Body of pancreas (tissue), 4 donors: ENCODE measurements at regions not wholly inside any gene's neighbourhood (a gene's known extent, or its start where the extent isn't known, plus 50 kb on each side); places are given as distances from the start of the nearest gene placed in this dataset.

Source experiments
- POLR2A ChIP-seq, 3 donors: fragments of 450-650 bp; IDR thresholded peaks; one replicate each; pipeline ENCODE4 v1.6.1; 2016; ENCODE audit warnings: antibody characterized with exemption in 3 of 3, mild to moderate bottlenecking in 2 of 3
- TF ChIP-seq, protein P1 (sequence below), 7 experiments: fragments of 450-650 bp in 4 of 7; fragments of 200-600 bp in 3 of 7; sonication (generic) in 3 of 7; IDR thresholded peaks; one replicate each; pipeline ENCODE4 v1.5.1; 2016 to 2019; ENCODE audit warnings: antibody characterized with exemption in 7 of 7

DNA sequence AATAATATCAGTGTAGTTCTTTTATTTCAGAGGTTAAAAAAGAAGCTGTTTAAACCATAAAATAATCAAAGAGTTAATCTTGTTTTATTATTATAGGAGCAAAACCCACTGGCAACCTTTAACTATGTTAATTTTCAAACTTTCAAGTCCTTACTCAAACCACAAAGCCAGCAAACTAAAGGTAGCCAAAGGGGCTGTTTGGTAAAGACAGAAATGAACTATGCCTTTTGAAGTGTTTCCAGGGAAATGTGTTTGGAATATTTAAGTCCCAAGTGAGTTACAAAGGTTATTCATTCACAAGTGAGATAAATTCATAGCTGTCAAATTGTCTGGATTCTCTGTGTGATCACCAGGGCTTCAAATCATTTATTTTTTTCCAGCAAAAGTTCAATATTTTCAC, 264.7 kb downstream of the MZT1 start:
- TF ChIP-seq, protein P1, sequence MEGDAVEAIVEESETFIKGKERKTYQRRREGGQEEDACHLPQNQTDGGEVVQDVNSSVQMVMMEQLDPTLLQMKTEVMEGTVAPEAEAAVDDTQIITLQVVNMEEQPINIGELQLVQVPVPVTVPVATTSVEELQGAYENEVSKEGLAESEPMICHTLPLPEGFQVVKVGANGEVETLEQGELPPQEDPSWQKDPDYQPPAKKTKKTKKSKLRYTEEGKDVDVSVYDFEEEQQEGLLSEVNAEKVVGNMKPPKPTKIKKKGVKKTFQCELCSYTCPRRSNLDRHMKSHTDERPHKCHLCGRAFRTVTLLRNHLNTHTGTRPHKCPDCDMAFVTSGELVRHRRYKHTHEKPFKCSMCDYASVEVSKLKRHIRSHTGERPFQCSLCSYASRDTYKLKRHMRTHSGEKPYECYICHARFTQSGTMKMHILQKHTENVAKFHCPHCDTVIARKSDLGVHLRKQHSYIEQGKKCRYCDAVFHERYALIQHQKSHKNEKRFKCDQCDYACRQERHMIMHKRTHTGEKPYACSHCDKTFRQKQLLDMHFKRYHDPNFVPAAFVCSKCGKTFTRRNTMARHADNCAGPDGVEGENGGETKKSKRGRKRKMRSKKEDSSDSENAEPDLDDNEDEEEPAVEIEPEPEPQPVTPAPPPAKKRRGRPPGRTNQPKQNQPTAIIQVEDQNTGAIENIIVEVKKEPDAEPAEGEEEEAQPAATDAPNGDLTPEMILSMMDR (IDR thresholded peaks at IDR 0.05): no peak
- TF ChIP-seq POLR2A (IDR thresholded peaks at IDR 0.05): no peak
